Transverse colon (tissue), 4 donors: ENCODE measurements at regions not wholly inside any gene's neighbourhood (a gene's known extent, or its start where the extent isn't known, plus 50 kb on each side); places are given as distances from the start of the nearest gene placed in this dataset.

Experiments used
- DNase-seq: peaks from one replicate; pipeline ENCODE4 v3.0.0-alpha.2; 2019
- H3K27ac ChIP-seq, 4 donors: fragments of 200-600 bp; sonication (generic); 2 replicates each; pipeline ENCODE4 v1.5.1; 2016 to 2018; ENCODE audit warnings: inconsistent platforms in 4 of 4
- H3K27me3 ChIP-seq: fragments of 200-600 bp; sonication (generic); 2 replicates; pipeline ENCODE4 v1.5.1; 2017; ENCODE audit warnings: inconsistent platforms
- H3K36me3 ChIP-seq, 4 donors: fragments of 200-600 bp; sonication (generic); 2 replicates each; pipeline ENCODE4 v1.5.1; 2017 to 2019; ENCODE audit warnings: inconsistent platforms in 4 of 4
- H3K4me1 ChIP-seq, 4 donors: fragments of 200-600 bp; sonication (generic); 2 replicates each; pipeline ENCODE4 v1.5.1; 2017 to 2020; ENCODE audit warnings: inconsistent platforms in 4 of 4
- H3K4me3 ChIP-seq, 4 donors: fragments of 200-600 bp; sonication (generic); 1 replicate in 1 of 4; 2 replicates in 3 of 4; pipeline versions ENCODE4 v1.5.1 to v1.6.1; 2017 to 2019; ENCODE audit warnings: inconsistent platforms in 4 of 4
- H3K9me3 ChIP-seq, 2 donors: fragments of 200-600 bp; sonication (generic); 2 replicates each; pipeline ENCODE4 v1.5.1; 2017 to 2019; ENCODE audit warnings: inconsistent platforms in 2 of 2
- EP300 ChIP-seq: sonication (generic); formaldehyde crosslinking; IDR thresholded peaks from one replicate; pipeline ENCODE4 v1.6.1; 2017; ENCODE audit warnings: antibody characterized with exemption, low read depth
- POLR2A ChIP-seq: fragments of 450-650 bp; IDR thresholded peaks from one replicate; pipeline ENCODE4 v1.6.1; 2016; ENCODE audit warnings: antibody characterized with exemption, mild to moderate bottlenecking, moderate library complexity
- POLR2AphosphoS5 ChIP-seq, 3 donors: sonication (generic); formaldehyde crosslinking; IDR thresholded peaks; one replicate each; pipeline ENCODE4 v1.6.1; 2016; ENCODE audit warnings: antibody characterized with exemption in 3 of 3
- WGBS, 2 donors: methylation state at CpG; one replicate each; pipeline ENCODE4 v1.1.5; 2018; ENCODE audit warnings: low coverage in 1 of 2; 5-methylcytosine and 5-hydroxymethylcytosine counted together
- in situ Hi-C, 4 donors: fragments of 200-750 bp; cut with MboI; loops; one replicate each; pipeline versions ENCODE4 v1.15.0 to v1.15.1; 2017; ENCODE audit warnings: low sequenced_read_pairs in 3 of 4, low pct_ligation_motif_present in 1 of 4, low pct_unique_long_range_greater_than_20kb in 1 of 4
- intact Hi-C: fragments of 100-400 bp; cut with DNase I; formaldehyde crosslinking; loops from one replicate; pipeline ENCODE4 v1.15.1; 2023; ENCODE audit warnings: low total_unique reads
- TF ChIP-seq, protein P1 (sequence below), 5 experiments: fragments of 200-600 bp in 3 of 5; fragments of 450-650 bp in 2 of 5; sonication (generic) in 3 of 5; IDR thresholded peaks; 1 replicate in 2 of 5; 2 replicates in 3 of 5; pipeline ENCODE4 v1.5.1; 2016 to 2017; ENCODE audit warnings: antibody characterized with exemption in 5 of 5, inconsistent platforms in 3 of 5, mild to moderate bottlenecking in 2 of 5, moderate library complexity in 1 of 5

DNA sequence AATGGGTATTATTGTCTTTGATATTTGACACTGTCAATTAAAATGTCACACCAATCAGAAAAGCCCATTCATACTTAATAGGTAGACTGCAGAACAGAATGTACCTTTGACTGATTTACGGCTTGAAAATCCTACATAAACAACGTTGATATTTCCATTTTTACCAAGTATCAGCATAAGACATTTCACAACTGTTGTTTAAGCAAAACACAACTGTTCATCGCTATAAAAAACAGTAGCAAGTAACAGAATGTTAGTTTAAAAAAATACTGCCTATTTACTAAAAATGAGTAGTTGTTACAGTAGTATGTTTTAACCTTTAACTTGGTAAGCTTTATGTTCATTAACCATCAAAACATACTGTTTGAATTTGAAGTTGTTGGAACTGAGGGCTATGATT lies 1096.6 kb downstream of the PCDH17 start:
- no peak for DNase-seq
- intact Hi-C loops, result no loop called here
- Histone ChIP-seq H3K27ac (no peak overlapping the region), H3K36me3 (no peaks in the 10 kb centered on the region), H3K9me3 (no peaks in the 10 kb centered on the region), H3K4me1 (no peaks in the 10 kb centered on the region), H3K4me3 (no peak overlapping the region), H3K27me3 (no peaks in the 10 kb centered on the region)
- TF ChIP-seq, protein P1, sequence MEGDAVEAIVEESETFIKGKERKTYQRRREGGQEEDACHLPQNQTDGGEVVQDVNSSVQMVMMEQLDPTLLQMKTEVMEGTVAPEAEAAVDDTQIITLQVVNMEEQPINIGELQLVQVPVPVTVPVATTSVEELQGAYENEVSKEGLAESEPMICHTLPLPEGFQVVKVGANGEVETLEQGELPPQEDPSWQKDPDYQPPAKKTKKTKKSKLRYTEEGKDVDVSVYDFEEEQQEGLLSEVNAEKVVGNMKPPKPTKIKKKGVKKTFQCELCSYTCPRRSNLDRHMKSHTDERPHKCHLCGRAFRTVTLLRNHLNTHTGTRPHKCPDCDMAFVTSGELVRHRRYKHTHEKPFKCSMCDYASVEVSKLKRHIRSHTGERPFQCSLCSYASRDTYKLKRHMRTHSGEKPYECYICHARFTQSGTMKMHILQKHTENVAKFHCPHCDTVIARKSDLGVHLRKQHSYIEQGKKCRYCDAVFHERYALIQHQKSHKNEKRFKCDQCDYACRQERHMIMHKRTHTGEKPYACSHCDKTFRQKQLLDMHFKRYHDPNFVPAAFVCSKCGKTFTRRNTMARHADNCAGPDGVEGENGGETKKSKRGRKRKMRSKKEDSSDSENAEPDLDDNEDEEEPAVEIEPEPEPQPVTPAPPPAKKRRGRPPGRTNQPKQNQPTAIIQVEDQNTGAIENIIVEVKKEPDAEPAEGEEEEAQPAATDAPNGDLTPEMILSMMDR (IDR thresholded peaks at IDR 0.05), result no peak
- TF ChIP-seq POLR2AphosphoS5 (IDR thresholded peaks at IDR 0.05) (no peak), POLR2A (no peak), EP300 (no peak)
- in situ Hi-C loops, result no loop called here
- 39 to 41% methylated on average over 3 of the region's 3 CpGs for WGBS, 2 donors

DNA sequence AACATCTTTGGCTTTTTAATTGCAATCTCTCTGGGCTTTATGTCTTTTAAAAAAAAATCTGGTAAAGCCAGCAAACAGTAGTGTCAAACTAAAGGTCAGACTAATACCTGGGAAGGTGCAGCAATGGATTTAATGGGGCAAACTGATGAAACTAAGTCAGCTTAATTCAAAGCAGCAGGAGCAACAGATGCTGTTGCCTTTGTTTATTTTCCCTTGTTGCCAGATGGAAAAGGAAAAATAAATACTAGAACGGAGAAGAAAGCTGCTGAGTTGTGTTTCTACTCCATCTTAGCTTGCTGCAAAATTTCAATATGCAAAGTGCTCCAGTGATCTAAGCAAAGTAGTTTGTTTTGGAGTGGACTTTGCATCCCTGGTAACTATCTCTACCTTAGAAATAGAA lies 1097.8 kb downstream of the PCDH17 start:
- TF ChIP-seq, protein P1 (IDR thresholded peaks at IDR 0.05), result no peak
- TF ChIP-seq POLR2A, result no peak
- TF ChIP-seq POLR2AphosphoS5 (IDR thresholded peaks at IDR 0.05), result no peak
- no peak for TF ChIP-seq EP300
- DNase-seq, result no peak
- H3K27ac ChIP-seq, result no peak overlapping the region
- WGBS, 2 donors, result 29 to 38% methylated on average over 1 of the region's 1 CpG
- in situ Hi-C loops, result no loop called here
- H3K4me3 ChIP-seq, result no peak overlapping the region
- H3K9me3 ChIP-seq, result no peaks in the 10 kb centered on the region
- H3K4me1 ChIP-seq, result no peaks in the 10 kb centered on the region
- intact Hi-C loops, result no loop called here
- no peaks in the 10 kb centered on the region for H3K36me3 ChIP-seq
- H3K27me3 ChIP-seq, result no peaks in the 10 kb centered on the region

DNA sequence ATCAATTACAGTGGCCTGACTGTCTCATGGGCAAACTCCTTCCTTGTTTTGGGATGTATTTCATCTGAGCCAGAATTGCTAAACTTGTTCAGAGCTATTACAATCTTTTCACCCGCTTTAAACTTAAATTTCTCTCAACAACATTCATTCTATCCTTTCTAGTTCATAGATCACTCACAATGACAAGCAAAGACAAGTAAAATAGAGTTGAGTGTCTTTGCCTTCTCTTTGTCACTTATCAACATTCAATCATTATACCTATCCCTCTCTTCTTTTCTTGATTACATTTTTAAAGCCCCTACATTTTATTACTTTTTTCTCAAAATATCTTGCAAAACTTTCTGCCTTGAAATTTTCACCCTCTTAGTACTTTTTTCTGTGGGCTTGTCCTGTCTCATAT lies 1113.1 kb downstream of the PCDH17 start:
- no peaks in the 10 kb centered on the region for H3K36me3 ChIP-seq
- H3K27me3 ChIP-seq, result no peaks in the 10 kb centered on the region
- H3K4me1 ChIP-seq, result no peaks in the 10 kb centered on the region
- intact Hi-C loops (no loop called here), in situ Hi-C loops (no loop called here)
- no peaks in the 10 kb centered on the region for H3K9me3 ChIP-seq
- H3K27ac ChIP-seq, result no peak overlapping the region
- TF ChIP-seq POLR2A (no peak), POLR2AphosphoS5 (IDR thresholded peaks at IDR 0.05) (no peak), EP300 (no peak)
- TF ChIP-seq, protein P1 (IDR thresholded peaks at IDR 0.05), result no peak
- no peak overlapping the region for H3K4me3 ChIP-seq
- 74 to 93% methylated on average over 1 of the region's 1 CpG for WGBS, 2 donors
- DNase-seq, result no peak

DNA sequence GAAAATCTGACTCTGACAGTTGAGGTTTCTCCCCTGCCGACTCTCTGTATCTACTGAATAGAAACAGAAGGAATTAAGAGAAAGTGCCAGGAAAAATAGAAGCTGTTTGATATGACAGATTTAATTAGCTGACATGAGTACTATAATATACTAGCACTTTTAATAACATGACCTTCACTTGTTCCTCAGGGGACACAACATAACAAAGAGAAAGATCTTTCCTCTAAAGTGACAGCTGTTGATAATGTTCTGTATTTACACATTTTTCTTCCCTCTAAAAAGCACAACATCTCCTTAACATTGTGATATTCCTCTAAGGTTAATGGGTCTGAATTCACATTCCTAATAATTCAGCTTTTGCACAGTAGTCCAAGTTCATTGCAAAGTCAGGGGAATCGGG lies 1136.0 kb downstream of the PCDH17 start:
- Histone ChIP-seq H3K27me3 (no peaks in the 10 kb centered on the region), H3K4me3 (no peak overlapping the region), H3K4me1 (no peaks in the 10 kb centered on the region), H3K9me3 (peaks cover 0 to 2% of the 10 kb centered on the region in 2 donors), H3K36me3 (no peaks in the 10 kb centered on the region), H3K27ac (no peak overlapping the region)
- in situ Hi-C loops, result no loop called here
- 37 to 51% methylated on average over 2 of the region's 2 CpGs for WGBS, 2 donors
- no peak for TF ChIP-seq EP300
- TF ChIP-seq, protein P1 (IDR thresholded peaks at IDR 0.05), result no peak
- intact Hi-C loops, result no loop called here
- DNase-seq, result no peak
